SK-N-SH (cell line): ENCODE measurements at regions not wholly inside any gene's neighbourhood (a gene's known extent, or its start where the extent isn't known, plus 50 kb on each side); places are given as distances from the start of the nearest gene placed in this dataset.

Experiments used
- CHD2 ChIP-seq: fragments of 150-350 bp; IDR thresholded peaks from 2 replicates; pipeline ENCODE4 v1.6.1; 2018; ENCODE audit warnings: low read length; ENCODE audit not compliant: partially characterized antibody
- EP300 ChIP-seq, 2 experiments: IDR thresholded peaks; 2 replicates each; pipeline versions ENCODE4 v1.4.0 to v1.6.1; 2012; ENCODE audit warnings: borderline replicate concordance in 1 of 2, low read depth in 1 of 2, low read length in 1 of 2
- FOXM1 ChIP-seq: IDR thresholded peaks from 2 replicates; pipeline ENCODE4 v1.4.0; 2012; ENCODE audit warnings: low read depth, mild to moderate bottlenecking
- GABPA ChIP-seq: IDR thresholded peaks from 2 replicates; pipeline ENCODE4 v1.4.0; 2012; ENCODE audit warnings: low read depth, mild to moderate bottlenecking
- POLR2AphosphoS5 ChIP-seq: IDR thresholded peaks from 2 replicates; pipeline ENCODE4 v1.6.1; 2012; ENCODE audit warnings: low read depth, low read length
- RCOR1 ChIP-seq: fragments of 150-350 bp; IDR thresholded peaks from 2 replicates; pipeline ENCODE4 v1.6.1; 2017; ENCODE audit warnings: antibody characterized with exemption, low read length
- SMC3 ChIP-seq: IDR thresholded peaks from 2 replicates; pipeline ENCODE4 v1.6.1; 2012; ENCODE audit warnings: low read depth, low read length, improper control_type of control experiment
- TF ChIP-seq, protein P1 (sequence below): fragments of 200-600 bp; sonication (generic); IDR thresholded peaks from 2 replicates; pipeline ENCODE4 v1.6.1; 2017; ENCODE audit warnings: antibody characterized with exemption, mild to moderate bottlenecking, moderate library complexity
- TF ChIP-seq, protein P2 (sequence below): IDR thresholded peaks from 2 replicates; pipeline ENCODE4 v1.4.0; 2012; ENCODE audit warnings: low read depth

DNA sequence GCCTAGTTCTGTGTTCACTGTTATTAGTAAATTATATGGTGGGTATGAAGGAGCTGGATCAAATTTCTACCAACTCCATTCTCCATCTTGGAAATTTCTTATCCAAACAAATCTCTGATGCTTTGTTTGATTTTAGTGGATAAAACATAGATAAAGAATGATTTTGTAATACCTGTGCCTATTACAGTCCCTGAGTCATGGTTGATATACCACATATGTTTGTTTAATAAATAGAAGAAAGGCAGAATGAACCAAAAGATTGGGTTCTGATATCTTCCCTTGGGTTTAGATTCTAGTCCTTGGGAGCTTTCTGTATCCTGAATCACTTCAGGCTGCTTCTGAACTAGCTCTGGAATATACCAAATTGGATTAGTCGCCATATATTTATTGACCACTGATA, 203.6 kb downstream of the PDCD6IP start:
- TF ChIP-seq, protein P1, sequence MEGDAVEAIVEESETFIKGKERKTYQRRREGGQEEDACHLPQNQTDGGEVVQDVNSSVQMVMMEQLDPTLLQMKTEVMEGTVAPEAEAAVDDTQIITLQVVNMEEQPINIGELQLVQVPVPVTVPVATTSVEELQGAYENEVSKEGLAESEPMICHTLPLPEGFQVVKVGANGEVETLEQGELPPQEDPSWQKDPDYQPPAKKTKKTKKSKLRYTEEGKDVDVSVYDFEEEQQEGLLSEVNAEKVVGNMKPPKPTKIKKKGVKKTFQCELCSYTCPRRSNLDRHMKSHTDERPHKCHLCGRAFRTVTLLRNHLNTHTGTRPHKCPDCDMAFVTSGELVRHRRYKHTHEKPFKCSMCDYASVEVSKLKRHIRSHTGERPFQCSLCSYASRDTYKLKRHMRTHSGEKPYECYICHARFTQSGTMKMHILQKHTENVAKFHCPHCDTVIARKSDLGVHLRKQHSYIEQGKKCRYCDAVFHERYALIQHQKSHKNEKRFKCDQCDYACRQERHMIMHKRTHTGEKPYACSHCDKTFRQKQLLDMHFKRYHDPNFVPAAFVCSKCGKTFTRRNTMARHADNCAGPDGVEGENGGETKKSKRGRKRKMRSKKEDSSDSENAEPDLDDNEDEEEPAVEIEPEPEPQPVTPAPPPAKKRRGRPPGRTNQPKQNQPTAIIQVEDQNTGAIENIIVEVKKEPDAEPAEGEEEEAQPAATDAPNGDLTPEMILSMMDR, result no peak
- TF ChIP-seq SMC3 (no peak), CHD2 (no peak), POLR2AphosphoS5 (no peak), RCOR1 (no peak), GABPA (no peak), EP300 (IDR thresholded peaks at IDR 0.05; ENCODE audit: borderline replicate concordance in 1 of 2, low read depth in 1 of 2, low read length in 1 of 2) (no peak), FOXM1 (no peak)
- TF ChIP-seq, protein P2, sequence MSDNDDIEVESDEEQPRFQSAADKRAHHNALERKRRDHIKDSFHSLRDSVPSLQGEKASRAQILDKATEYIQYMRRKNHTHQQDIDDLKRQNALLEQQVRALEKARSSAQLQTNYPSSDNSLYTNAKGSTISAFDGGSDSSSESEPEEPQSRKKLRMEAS, result no peak
